GM19468 (cell line): ENCODE measurements at regions not wholly inside any gene's neighbourhood (a gene's known extent, or its start where the extent isn't known, plus 50 kb on each side); places are given as distances from the start of the nearest gene placed in this dataset.
"Not testable (repeated sequence)": the region's sequence is repeated elsewhere in the genome, so short reads cannot be mapped to it uniquely, and the experiment has no call there.

Experiments used
- ATAC-seq: cut with Tn5 transposase; IDR thresholded peaks from one replicate; pipeline ENCODE4 v1.9.1; 2021; ENCODE audit warnings: mild to moderate bottlenecking, moderate library complexity, moderate number of reproducible peaks; ENCODE audit not compliant: unreplicated experiment; ENCODE audit errors: extremely low read depth

DNA sequence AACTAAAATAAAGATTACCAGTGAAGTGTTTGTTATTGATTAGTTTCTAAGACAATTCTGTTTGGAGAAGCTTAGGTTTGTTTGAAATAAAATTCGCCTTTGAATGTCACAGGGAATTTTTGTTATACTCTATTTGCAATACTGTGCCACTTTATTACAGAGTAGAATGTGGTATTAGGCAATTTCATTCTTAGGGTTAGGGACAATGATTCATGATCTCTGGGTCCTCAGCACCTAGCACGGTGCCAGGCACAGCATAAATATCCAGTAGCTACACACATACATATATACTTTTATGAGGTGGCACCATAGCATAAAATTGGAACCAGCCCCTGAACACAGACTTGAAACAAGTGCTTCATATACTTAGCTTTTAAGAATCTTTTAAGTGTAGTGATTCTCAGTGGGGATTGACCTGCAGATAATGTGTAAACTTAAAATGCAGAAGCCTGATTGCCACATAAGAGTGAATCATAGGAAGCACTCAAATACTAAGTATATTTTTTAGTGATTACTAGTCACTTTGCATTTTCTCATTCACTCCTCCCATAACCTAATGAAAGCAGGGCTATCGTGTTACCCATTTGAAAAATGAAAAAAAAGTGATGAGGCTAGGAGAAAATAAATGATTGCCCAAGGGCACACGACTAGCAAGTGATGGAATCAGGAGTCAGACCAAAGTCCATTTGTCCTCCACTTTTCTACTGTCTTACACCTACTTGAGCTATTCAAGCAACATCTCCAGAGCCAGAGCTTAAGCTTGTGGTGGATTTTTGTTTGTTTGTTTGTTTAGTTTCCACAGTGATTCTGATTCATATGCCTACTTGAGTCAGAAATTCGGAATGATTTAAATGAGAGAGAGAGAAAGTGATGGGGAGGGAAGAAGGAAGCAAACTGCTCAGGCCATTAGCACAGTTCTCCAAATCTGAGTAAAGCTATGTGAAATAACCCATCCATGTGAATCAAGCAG lies 366.0 kb upstream of the FGF13 start:
- ATAC-seq: no peak

DNA sequence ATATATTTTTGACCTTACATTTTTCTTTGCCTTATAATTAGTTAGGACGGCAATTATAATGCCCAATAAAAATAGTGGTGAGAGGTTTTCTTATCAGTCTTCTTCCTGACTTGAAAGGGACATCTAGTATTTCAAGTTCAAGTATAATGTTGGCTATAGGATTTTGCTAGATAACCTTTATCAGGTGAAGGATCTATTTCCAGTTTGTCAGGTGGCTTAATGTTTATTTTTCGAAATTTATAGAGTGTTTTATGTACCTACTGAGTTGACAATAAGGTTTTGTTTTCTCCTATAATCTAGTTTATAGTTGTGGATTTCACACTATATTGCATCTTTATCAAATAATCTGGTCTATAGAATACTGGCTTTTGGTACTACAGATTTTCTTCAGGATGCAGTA lies 351.8 kb upstream of the FGF13 start:
- no peak for ATAC-seq

- no peak for ATAC-seq
These were observed 347.4 kb upstream of the FGF13 start for GRCh38 chrX:139058831-139059495.

GRCh38 chrX:139052461-139052860 lies 340.9 kb upstream of the FGF13 start:
- no peak for ATAC-seq

DNA sequence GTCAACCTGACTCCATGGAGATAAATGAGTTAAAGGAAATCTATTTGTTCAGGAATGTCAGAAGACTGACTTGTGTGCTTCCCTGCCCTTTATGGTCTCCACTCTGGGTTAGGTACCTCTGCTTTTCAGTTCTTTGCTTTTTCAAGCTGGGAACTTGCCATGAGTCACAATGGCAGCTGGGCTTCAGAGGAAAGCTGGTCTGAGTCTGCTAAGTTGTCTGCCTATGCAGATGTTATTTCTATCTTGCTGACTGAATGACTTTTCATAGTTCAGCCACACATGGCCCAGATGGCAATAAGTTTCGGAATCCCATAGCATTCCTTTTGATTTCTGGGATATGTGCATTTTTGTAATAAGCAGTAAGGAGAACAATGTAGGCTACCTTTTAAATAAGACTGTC lies 337.9 kb upstream of the FGF13 start:
- ATAC-seq: no peak

GRCh38 chrX:139044680-139045079 lies 333.2 kb upstream of the FGF13 start:
- ATAC-seq: no peak

- ATAC-seq: no peak
These were observed 327.5 kb upstream of the FGF13 start for GRCh38 chrX:139039041-139039440.

- no peak for ATAC-seq
These were observed 315.3 kb upstream of the FGF13 start for GRCh38 chrX:139026811-139027210.

GRCh38 chrX:139026406-139026805 lies 314.9 kb upstream of the FGF13 start:
- ATAC-seq: no peak

DNA sequence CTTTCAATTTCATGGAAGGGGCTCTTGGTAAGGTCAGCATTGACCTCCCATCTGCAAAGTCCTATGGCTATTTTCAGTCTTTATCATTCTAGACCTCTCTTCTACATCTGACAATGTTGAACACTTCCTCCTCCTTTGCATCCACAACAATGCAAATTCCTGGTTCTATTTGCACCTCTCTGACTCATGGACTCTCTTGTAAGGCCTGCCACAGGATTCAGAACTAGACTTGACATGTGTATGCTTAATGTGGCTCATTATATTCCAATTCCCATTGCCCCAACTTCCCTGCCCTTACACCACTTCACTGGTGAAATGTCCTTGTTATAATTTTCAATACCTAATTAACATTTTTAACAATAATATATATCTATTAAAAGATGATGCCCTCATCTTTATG lies 314.3 kb upstream of the FGF13 start:
- ATAC-seq: no peak

GRCh38 chrX:139023531-139023930 lies 312.0 kb upstream of the FGF13 start:
- ATAC-seq: no peak

GRCh38 chrX:139020801-139021200 lies 309.3 kb upstream of the FGF13 start:
- ATAC-seq: no peak

GRCh38 chrX:139018436-139018835 lies 306.9 kb upstream of the FGF13 start:
- no peak for ATAC-seq

DNA sequence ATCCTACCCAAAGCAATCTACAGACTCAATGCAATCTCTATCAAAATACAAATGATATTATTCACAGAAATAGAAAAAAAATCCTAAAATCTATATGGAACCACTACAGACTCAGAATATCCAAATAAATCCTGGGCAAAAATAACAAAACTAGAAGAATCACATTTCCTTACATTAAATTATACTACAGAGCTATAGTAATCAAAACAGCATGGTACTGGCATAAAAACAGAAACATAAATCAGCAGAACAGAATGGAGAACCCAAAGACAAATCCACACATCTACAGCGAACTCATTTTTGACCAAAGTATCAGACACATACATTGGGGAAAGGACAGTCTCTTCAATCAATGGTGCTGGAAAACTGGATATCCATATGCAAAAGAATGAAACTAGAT lies 304.1 kb upstream of the FGF13 start:
- no peak for ATAC-seq

DNA sequence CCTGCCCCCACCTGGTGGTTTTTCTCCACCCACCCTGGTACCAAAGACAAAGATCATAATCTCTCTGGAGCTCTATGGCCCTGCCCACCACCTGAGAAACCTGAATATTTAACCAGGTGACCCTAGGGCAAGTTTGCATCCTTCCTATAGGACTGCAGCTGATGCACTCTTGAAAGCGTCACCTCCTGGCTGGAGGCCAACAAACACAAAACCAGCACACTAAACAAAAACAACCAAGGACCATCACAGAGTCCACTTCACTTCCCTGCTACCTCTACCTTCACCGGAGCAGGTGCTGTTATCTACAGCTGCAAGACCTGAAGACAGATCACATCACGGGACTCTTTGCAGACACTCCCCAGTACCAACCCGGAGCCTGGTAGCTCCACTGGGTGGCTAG lies 296.7 kb upstream of the FGF13 start:
- ATAC-seq: no peak

- not testable (repeated sequence) for ATAC-seq
These were observed 292.5 kb upstream of the FGF13 start for GRCh38 chrX:139003856-139004527.

GRCh38 chrX:139002319-139002718 lies 290.8 kb upstream of the FGF13 start:
- ATAC-seq: no peak

DNA sequence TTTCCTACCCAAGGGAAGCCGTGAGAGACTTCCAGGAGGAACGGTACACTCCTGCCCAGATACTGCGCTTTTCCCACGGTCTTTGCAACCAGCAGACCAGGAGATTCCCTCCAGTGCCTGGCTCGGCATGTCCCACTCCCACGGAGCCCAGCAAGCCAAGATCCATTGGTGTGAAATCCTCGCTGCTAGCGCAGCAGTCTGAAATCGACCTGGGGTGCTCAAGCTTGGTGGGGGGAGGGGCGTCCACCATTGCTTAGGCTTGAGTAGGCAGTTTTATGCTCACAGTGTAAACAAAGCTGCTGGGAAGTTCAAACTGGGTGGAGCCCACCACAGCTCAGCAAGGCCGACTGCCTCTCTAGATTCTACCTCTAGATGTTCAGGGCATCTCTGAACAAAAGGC lies 284.8 kb upstream of the FGF13 start:
- ATAC-seq: no peak

DNA sequence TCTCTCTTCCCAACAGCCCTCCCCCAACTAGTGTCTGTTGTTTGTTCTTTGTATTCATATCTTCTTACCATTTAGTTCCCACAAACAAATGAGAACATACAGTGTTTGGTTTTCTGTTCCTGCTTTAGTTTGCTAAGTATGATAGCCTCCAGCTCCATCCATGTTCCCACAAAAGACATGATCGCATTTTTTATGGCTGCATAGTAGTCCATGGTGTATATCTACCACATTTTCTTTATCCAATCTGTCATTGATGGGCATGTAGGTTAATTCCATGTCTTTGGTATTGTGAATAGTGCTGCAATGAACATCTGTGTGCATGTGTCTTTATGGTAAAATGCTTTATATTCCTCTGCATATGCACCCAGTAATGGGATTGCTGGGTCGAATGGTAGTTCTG lies 283.9 kb upstream of the FGF13 start:
- ATAC-seq: no peak

DNA sequence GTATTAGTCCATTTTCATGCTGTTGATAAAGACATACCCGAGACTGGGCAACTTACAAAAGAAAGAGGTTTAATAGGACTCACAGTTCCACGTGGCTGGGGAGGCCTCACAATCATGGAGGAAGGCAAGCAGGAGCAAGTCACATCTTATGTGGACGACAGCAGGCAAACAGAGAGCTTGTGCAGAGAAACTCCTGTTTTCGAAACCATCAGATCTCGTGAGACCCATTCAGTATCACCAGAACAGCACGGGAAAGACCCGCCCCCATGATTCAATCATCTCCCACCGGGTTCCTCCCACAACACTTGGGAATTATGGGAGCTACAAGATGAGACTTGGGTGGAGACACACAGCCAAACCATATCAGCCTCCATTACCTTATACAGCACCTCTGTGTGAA lies 278.9 kb upstream of the FGF13 start:
- not testable (repeated sequence) for ATAC-seq

DNA sequence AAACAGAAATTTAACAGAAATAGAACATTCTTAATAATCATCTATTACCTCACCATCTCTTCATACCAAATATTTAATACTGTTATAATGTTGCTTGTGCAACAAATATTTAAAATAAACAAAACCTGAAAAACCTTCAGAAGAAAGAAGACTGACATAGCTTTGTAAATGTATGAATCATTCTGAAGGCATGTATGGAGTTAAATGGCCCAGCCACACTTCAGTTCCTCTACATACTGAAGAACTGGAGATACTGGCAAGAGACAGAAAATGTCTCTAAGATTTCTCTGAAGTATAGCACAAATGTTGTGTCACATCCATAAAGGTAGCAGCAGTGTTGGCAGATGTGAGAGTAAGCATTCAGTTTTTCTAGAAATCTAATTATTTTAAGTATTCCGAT lies 275.3 kb upstream of the FGF13 start:
- no peak for ATAC-seq
